ENCODE measurements at regions not wholly inside any gene's neighbourhood (a gene's known extent, or its start where the extent isn't known, plus 50 kb on each side); places are given as distances from the start of the nearest gene placed in this dataset.
A peak's percentile ranks its signal among the peaks of the same experiment; 100 is the strongest.

DNA sequence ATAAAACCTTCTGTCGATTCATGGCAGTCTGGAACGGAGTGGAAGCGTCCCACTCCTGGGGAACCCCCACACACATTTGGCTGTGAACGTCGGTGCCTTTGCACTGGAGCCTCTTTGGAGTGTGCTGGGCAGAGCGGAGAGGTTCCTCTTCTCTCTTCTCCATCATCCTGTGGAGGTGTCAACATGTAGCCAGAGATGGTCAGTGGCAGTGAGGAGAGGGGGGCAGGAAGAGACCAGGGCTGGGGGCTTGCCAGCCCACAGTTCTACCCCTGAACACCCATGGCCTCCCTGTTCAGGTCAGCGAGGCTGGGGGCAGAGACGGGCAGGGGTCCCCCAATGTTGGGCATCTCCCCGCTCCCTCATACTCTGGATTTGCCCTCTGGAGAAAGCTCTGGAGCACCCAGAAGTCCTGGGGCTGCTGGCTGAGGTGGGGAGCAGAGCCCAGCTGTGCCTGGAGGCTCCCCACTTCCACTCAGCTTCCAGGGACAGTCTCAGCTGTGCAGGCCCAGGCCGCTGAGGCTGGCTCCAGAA lies 223.7 kb downstream of the SEC14L1 start:
- peaks cover 48% of the 10 kb centered on the region for H3K4me1 ChIP-seq (ENCODE audit: insufficient read depth, poor library complexity, severe bottlenecking)
- ATAC-seq (ENCODE audit: low read depth) (0 out of 3 replicates have a peak, but pooled peaks have one; percentile 5), DNase-seq (ENCODE audit: low spot score) (no peak)
- no peaks in the 10 kb centered on the region for H3K9me3 ChIP-seq (ENCODE audit: severe bottlenecking)
- H3K27me3 ChIP-seq (ENCODE audit: insufficient read depth, poor library complexity, severe bottlenecking) = no peaks in the 10 kb centered on the region
- peaks cover 30% of the 10 kb centered on the region for H3K36me3 ChIP-seq (ENCODE audit: low read depth)
- H3K27ac ChIP-seq (ENCODE audit: poor library complexity, severe bottlenecking) = peak overlapping the region; percentile 39
- TF ChIP-seq, protein P1, sequence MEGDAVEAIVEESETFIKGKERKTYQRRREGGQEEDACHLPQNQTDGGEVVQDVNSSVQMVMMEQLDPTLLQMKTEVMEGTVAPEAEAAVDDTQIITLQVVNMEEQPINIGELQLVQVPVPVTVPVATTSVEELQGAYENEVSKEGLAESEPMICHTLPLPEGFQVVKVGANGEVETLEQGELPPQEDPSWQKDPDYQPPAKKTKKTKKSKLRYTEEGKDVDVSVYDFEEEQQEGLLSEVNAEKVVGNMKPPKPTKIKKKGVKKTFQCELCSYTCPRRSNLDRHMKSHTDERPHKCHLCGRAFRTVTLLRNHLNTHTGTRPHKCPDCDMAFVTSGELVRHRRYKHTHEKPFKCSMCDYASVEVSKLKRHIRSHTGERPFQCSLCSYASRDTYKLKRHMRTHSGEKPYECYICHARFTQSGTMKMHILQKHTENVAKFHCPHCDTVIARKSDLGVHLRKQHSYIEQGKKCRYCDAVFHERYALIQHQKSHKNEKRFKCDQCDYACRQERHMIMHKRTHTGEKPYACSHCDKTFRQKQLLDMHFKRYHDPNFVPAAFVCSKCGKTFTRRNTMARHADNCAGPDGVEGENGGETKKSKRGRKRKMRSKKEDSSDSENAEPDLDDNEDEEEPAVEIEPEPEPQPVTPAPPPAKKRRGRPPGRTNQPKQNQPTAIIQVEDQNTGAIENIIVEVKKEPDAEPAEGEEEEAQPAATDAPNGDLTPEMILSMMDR (IDR thresholded peaks at IDR 0.05; ENCODE audit: poor library complexity, severe bottlenecking) = no peak
- H3K4me3 ChIP-seq (ENCODE audit: severe bottlenecking) = no peak overlapping the region

DNA sequence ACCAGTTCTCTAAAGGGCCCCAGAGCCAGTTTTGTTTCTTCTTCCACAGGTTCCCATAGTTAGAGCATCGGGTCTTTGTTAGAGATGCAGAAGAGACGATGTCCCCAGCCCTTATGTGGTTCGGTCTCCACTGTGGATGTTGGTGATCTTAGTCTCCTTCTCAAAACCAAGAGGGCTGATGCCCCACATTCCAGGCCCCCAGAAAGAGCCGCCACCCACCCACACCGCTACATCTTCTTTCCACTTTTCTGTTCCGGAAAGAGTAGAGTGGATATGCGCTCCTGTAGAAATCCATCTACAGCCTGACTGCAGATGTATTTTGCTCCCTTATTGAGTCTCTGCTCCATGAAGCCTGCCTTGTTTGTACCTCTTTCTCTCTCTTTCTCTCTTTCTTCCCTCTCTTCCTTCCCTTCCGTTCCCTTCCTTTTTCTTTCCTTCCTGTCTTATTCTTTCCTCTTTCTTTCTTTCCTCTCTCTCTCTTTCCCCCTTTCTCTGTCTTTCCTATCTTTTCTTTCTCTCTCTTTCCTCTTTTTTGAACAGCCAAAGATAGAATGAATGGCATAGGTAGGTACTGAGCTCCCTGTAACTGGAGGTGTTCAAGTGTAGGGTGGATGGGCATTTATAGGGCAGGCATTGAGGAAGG lies 224.3 kb downstream of the SEC14L1 start:
- TF ChIP-seq, protein P1 (IDR thresholded peaks at IDR 0.05; ENCODE audit: poor library complexity, severe bottlenecking) = no peak
- no peak overlapping the region for H3K4me3 ChIP-seq (ENCODE audit: severe bottlenecking)
- DNase-seq (ENCODE audit: low spot score) = no peak
- H3K4me1 ChIP-seq (ENCODE audit: insufficient read depth, poor library complexity, severe bottlenecking) = peaks cover 50% of the 10 kb centered on the region
- H3K36me3 ChIP-seq (ENCODE audit: low read depth) = peaks cover 30% of the 10 kb centered on the region
- peak overlapping the region; percentile 39 for H3K27ac ChIP-seq (ENCODE audit: poor library complexity, severe bottlenecking)
- ATAC-seq (ENCODE audit: low read depth) = no peak
- no peaks in the 10 kb centered on the region for H3K27me3 ChIP-seq (ENCODE audit: insufficient read depth, poor library complexity, severe bottlenecking)
- H3K9me3 ChIP-seq (ENCODE audit: severe bottlenecking) = no peaks in the 10 kb centered on the region

DNA sequence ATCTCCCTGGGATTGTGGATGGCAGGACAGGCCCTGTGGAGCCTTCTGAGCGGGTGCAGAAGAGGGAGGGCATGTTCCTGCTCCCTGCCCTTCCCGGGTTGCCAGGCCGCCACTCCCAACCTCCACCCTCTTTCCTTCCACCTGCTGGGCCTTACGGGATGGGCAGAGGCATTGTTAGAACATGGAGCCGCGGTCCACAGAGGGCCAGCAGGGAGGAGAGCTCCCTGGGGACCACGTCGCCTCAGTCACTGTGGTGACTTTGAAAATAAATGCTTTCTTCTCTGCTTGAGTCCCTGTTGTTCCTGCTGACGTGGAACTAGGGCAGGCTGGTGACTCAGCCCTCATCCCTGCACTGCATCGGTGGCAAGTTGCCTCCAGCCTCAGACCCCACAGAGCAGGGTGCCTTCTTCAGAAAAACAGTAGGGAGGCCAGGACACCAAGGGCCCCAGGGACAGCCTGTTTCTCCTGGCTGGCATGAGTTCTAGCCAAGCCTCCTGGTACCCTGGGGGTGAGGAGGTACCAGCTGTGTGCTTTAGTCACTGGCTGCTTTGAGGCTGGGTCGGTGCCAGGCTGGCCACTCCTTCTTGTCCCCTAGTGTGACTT lies 224.9 kb downstream of the SEC14L1 start:
- Histone ChIP-seq H3K9me3 (ENCODE audit: severe bottlenecking) (no peaks in the 10 kb centered on the region), H3K27me3 (ENCODE audit: insufficient read depth, poor library complexity, severe bottlenecking) (no peaks in the 10 kb centered on the region), H3K4me1 (ENCODE audit: insufficient read depth, poor library complexity, severe bottlenecking) (peaks cover 57% of the 10 kb centered on the region), H3K27ac (ENCODE audit: poor library complexity, severe bottlenecking) (peak overlapping the region; percentile 39), H3K36me3 (ENCODE audit: low read depth) (peaks cover 30% of the 10 kb centered on the region), H3K4me3 (ENCODE audit: severe bottlenecking) (no peak overlapping the region)
- TF ChIP-seq, protein P1 (IDR thresholded peaks at IDR 0.05; ENCODE audit: poor library complexity, severe bottlenecking) = no peak
- peak; percentile 70 for ATAC-seq (ENCODE audit: low read depth)
- no peak for DNase-seq (ENCODE audit: low spot score)

DNA sequence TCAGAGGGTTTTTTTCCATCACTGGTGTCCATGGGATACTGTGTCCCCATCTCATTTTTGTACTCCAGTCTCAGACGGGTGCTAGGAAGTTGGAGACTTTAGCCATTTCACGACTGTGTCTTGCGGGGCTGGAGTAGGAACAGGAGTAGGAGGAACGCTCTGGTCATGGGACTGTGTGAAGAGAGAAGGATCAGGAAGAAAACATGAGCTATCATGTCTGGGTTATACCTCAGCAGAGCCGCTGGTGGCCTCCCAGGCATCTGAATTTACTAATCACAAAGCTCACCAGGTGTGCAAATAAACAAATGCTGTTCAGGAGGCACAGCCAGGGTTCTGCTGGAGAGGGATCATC lies 225.4 kb downstream of the SEC14L1 start:
- DNase-seq (ENCODE audit: low spot score) (no peak), ATAC-seq (ENCODE audit: low read depth) (no peak)
- Histone ChIP-seq H3K27ac (ENCODE audit: poor library complexity, severe bottlenecking) (peak overlapping the region; percentile 39), H3K4me1 (ENCODE audit: insufficient read depth, poor library complexity, severe bottlenecking) (peaks cover 62% of the 10 kb centered on the region), H3K36me3 (ENCODE audit: low read depth) (peaks cover 29% of the 10 kb centered on the region), H3K27me3 (ENCODE audit: insufficient read depth, poor library complexity, severe bottlenecking) (no peaks in the 10 kb centered on the region), H3K4me3 (ENCODE audit: severe bottlenecking) (no peak overlapping the region), H3K9me3 (ENCODE audit: severe bottlenecking) (no peaks in the 10 kb centered on the region)
- TF ChIP-seq, protein P1 (IDR thresholded peaks at IDR 0.05; ENCODE audit: poor library complexity, severe bottlenecking) = no peak

Measured in RWPE2 (cell line).